ENCODE measurements at regions not wholly inside any gene's neighbourhood (a gene's known extent, or its start where the extent isn't known, plus 50 kb on each side); places are given as distances from the start of the nearest gene placed in this dataset.
"Not testable (repeated sequence)": the region's sequence is repeated elsewhere in the genome, so short reads cannot be mapped to it uniquely, and the experiment has no call there.

- DNase-seq: no peak
These were observed 136.7 kb upstream of the ZNF746 start for GRCh38 chr7:149633976-149634945.

- not testable (repeated sequence) for DNase-seq
These were observed 130.9 kb upstream of the ZNF746 start for GRCh38 chr7:149628361-149629149.

GRCh38 chr7:149627911-149628310 lies 130.3 kb upstream of the ZNF746 start:
- no peak for DNase-seq

GRCh38 chr7:149626972-149627371 lies 129.4 kb upstream of the ZNF746 start:
- no peak for DNase-seq

- DNase-seq: no peak
These were observed 128.4 kb upstream of the ZNF746 start for GRCh38 chr7:149625947-149626392.

GRCh38 chr7:149625340-149625946 lies 127.8 kb upstream of the ZNF746 start:
- DNase-seq: peak; percentile 59

GRCh38 chr7:149624419-149625339 lies 127.1 kb upstream of the ZNF746 start:
- peak; percentile 94 for DNase-seq

GRCh38 chr7:149624006-149624405 lies 126.4 kb upstream of the ZNF746 start:
- peak; percentile 47 for DNase-seq

- not testable (repeated sequence) for DNase-seq
These were observed 125.8 kb upstream of the ZNF746 start for GRCh38 chr7:149623262-149623997.

GRCh38 chr7:149622444-149623210 lies 125.0 kb upstream of the ZNF746 start:
- no peak for DNase-seq

- peak; percentile 43 for DNase-seq
These were observed 124.2 kb upstream of the ZNF746 start for GRCh38 chr7:149621776-149622175.

GRCh38 chr7:149620961-149621360 lies 123.4 kb upstream of the ZNF746 start:
- DNase-seq: peak; percentile 22

- DNase-seq: no peak
These were observed 119.3 kb upstream of the ZNF746 start for GRCh38 chr7:149616898-149617297.

- DNase-seq: no peak
These were observed 118.2 kb upstream of the ZNF746 start for GRCh38 chr7:149615690-149616270.

- DNase-seq: no peak
These were observed 112.9 kb upstream of the ZNF746 start for GRCh38 chr7:149610441-149611011.

- DNase-seq: no peak
These were observed 110.6 kb upstream of the ZNF746 start for GRCh38 chr7:149608168-149608567.

GRCh38 chr7:149607683-149608082 lies 110.1 kb upstream of the ZNF746 start:
- DNase-seq: no peak

GRCh38 chr7:149606826-149607225 lies 109.2 kb upstream of the ZNF746 start:
- no peak for DNase-seq

- DNase-seq: no peak
These were observed 108.1 kb upstream of the ZNF746 start for GRCh38 chr7:149605696-149606095.

GRCh38 chr7:149604521-149604920 lies 106.9 kb upstream of the ZNF746 start:
- DNase-seq: no peak

Data from CD4-positive, alpha-beta T cell treated with Interleukin-21 for 1 hour (primary cell).